H1 (cell line): ENCODE measurements at regions not wholly inside any gene's neighbourhood (a gene's known extent, or its start where the extent isn't known, plus 50 kb on each side); places are given as distances from the start of the nearest gene placed in this dataset.

Experiments
- RAD21 ChIP-seq, 2 experiments: IDR thresholded peaks in 1 of 2; conservative IDR thresholded peaks in 1 of 2; 2 replicates each; pipeline ENCODE4 v1.6.1; 2011; ENCODE audit warnings: low read depth in 2 of 2, low read length in 2 of 2, improper control_type of control experiment in 1 of 2, inconsistent platforms in 1 of 2, mild to moderate bottlenecking in 1 of 2, moderate library complexity in 1 of 2
- SIX5 ChIP-seq: IDR thresholded peaks from 2 replicates; pipeline ENCODE4 v1.6.1; 2011; ENCODE audit warnings: mild to moderate bottlenecking, low read depth, low read length

DNA sequence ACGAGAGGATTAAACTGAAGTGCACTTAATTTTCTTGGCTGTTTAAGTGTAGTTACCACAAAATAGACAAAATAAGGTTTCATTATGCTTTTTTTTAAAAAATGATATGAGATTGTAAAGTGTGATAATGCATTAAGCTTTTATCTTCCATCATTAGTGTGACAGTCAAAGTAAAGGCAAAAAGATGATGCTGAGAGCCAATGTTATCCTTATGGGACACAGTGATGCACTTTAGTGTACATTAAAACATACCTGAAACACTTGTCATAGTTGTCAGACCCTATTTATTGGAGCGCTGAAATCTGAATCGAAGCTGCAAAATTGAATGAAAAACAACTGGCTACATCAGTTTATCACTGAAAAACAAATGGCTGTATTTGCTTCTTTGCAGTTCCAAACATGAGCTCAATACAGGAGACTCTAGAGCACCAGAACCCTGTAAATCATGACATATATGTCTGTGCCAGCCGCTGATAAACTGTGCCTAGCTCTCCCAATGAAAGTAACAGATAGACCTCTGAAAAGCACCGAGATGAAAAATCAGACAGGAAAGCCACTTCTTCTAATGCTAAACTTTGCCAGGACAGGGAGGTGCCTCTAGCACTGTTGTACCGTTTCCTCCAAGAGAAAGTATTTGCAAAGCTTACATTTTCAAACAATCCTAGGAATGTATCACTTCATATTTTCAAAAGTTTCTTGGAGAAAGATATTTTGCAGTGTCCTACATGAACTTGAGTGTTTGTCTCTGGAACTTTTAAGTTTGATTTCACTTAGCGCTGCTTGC, 120.7 kb upstream of the TMPRSS15 start (continued):
- no peak for TF ChIP-seq RAD21 (IDR thresholded peaks at IDR 0.05 in 1 of 2, conservative IDR thresholded peaks at IDR 0.05 in 1 of 2; ENCODE audit: low read depth in 2 of 2, low read length in 2 of 2)
- no peak for TF ChIP-seq SIX5
